Trophoblast cell (in vitro differentiated cells and primary cell): ENCODE measurements at regions not wholly inside any gene's neighbourhood (a gene's known extent, or its start where the extent isn't known, plus 50 kb on each side); places are given as distances from the start of the nearest gene placed in this dataset.

Experiments
- DNase-seq, 2 donors: peaks; one replicate each; pipeline ENCODE4 v3.0.0-alpha.2; 2016
- H2AFZ ChIP-seq: 2 replicates; pipeline ENCODE4 v1.6.1; 2013; ENCODE audit warnings: low read length, moderate library complexity, mild to moderate bottlenecking; ENCODE audit not compliant: insufficient read depth, poor library complexity
- H2AK5ac ChIP-seq: 2 replicates; pipeline ENCODE4 v1.6.1; 2013; ENCODE audit warnings: mild to moderate bottlenecking, low read length
- H2BK120ac ChIP-seq: 2 replicates; pipeline ENCODE4 v1.6.1; 2013; ENCODE audit warnings: low read length, mild to moderate bottlenecking, moderate library complexity; ENCODE audit not compliant: insufficient read depth, poor library complexity
- H2BK12ac ChIP-seq: 2 replicates; pipeline ENCODE4 v1.6.1; 2013; ENCODE audit warnings: mild to moderate bottlenecking, low read length, moderate library complexity
- H2BK5ac ChIP-seq: 2 replicates; pipeline ENCODE4 v1.6.1; 2013; ENCODE audit warnings: low read length, low read depth, moderate library complexity, mild to moderate bottlenecking; ENCODE audit not compliant: poor library complexity
- H3K14ac ChIP-seq: 2 replicates; pipeline ENCODE4 v1.6.1; 2013; ENCODE audit warnings: mild to moderate bottlenecking, low read length
- H3K18ac ChIP-seq: 2 replicates; pipeline ENCODE4 v1.6.1; 2013; ENCODE audit warnings: mild to moderate bottlenecking, low read length
- H3K23ac ChIP-seq: 2 replicates; pipeline ENCODE4 v1.6.1; 2013; ENCODE audit warnings: low read length
- H3K27ac ChIP-seq: 2 replicates; pipeline ENCODE4 v1.5.1; 2013; ENCODE audit warnings: low read depth, mild to moderate bottlenecking, inconsistent platforms, low read length, moderate library complexity
- H3K27me3 ChIP-seq: 2 replicates; pipeline ENCODE4 v1.6.1; 2013; ENCODE audit warnings: inconsistent platforms, mild to moderate bottlenecking, low read length, moderate library complexity; ENCODE audit not compliant: insufficient read depth
- H3K36me3 ChIP-seq, 2 experiments: 1 replicate in 1 of 2; 2 replicates in 1 of 2; pipeline ENCODE4 v1.6.1; 2013; ENCODE audit warnings: low read length in 2 of 2, mild to moderate bottlenecking in 2 of 2, moderate library complexity in 1 of 2; ENCODE audit not compliant: insufficient read depth in 2 of 2, control insufficient read depth in 1 of 2
- H3K4ac ChIP-seq: 2 replicates; pipeline ENCODE4 v1.6.1; 2013; ENCODE audit warnings: low read depth, mild to moderate bottlenecking, low read length, moderate library complexity
- H3K4me1 ChIP-seq, 2 experiments: 1 replicate in 1 of 2; 2 replicates in 1 of 2; pipeline ENCODE4 v1.6.1; 2013; ENCODE audit warnings: low read length in 2 of 2, mild to moderate bottlenecking in 2 of 2, moderate library complexity in 1 of 2; ENCODE audit not compliant: insufficient read depth in 2 of 2, control insufficient read depth in 1 of 2
- H3K4me2 ChIP-seq: 2 replicates; pipeline ENCODE4 v1.6.1; 2013; ENCODE audit warnings: inconsistent platforms, mild to moderate bottlenecking, low read length, moderate library complexity
- H3K4me3 ChIP-seq: 2 replicates; pipeline ENCODE4 v1.5.1; 2013; ENCODE audit warnings: mild to moderate bottlenecking, low read depth, low read length, inconsistent platforms
- H3K79me1 ChIP-seq: one replicate; pipeline ENCODE4 v1.6.1; 2013; ENCODE audit warnings: low read length
- H3K79me2 ChIP-seq: 2 replicates; pipeline ENCODE4 v1.6.1; 2013; ENCODE audit warnings: low read length, mild to moderate bottlenecking; ENCODE audit not compliant: control insufficient read depth, insufficient read depth, poor library complexity
- H3K9ac ChIP-seq: 2 replicates; pipeline ENCODE4 v1.6.1; 2013; ENCODE audit warnings: mild to moderate bottlenecking, low read length
- H3K9me3 ChIP-seq: 2 replicates; pipeline ENCODE4 v1.6.1; 2013; ENCODE audit warnings: low read depth, mild to moderate bottlenecking, control low read depth, inconsistent platforms, low read length; ENCODE audit not compliant: insufficient read depth
- H4K12ac ChIP-seq: 2 replicates; pipeline ENCODE4 v1.6.1; 2013; ENCODE audit warnings: low read depth, mild to moderate bottlenecking, low read length, moderate library complexity
- H4K8ac ChIP-seq: 2 replicates; pipeline ENCODE4 v1.6.1; 2013; ENCODE audit warnings: low read depth, mild to moderate bottlenecking, low read length, moderate library complexity
- H4K91ac ChIP-seq: one replicate; pipeline ENCODE4 v1.6.1; 2013; ENCODE audit warnings: low read depth, mild to moderate bottlenecking, low read length, moderate library complexity
- WGBS: extraction: QIAGEN DNeasy Blood & Tissue Kit; methylation state at CpG from one replicate; pipeline ENCODE4 v1.1.7; 2013; ENCODE audit warnings: missing lambda C conversion rate; ENCODE audit not compliant: insufficient read length, insufficient coverage; ENCODE audit errors: extremely low coverage; 5-methylcytosine and 5-hydroxymethylcytosine counted together

- no peak overlapping the region for H2AFZ ChIP-seq
- H2BK12ac ChIP-seq = no peak overlapping the region
- no peak overlapping the region for H3K4me3 ChIP-seq
- no peak overlapping the region for H3K9ac ChIP-seq
- H3K9me3 ChIP-seq = peaks cover 1% of the 10 kb centered on the region
- no peak overlapping the region for H2BK5ac ChIP-seq
- no peak overlapping the region for H2AK5ac ChIP-seq
- H3K4me1 ChIP-seq = no peaks in the 10 kb centered on the region
- H3K27ac ChIP-seq = no peak overlapping the region
- DNase-seq = peak; percentile 18 to 71
- H3K18ac ChIP-seq = no peak overlapping the region
- H3K4me2 ChIP-seq = no peak overlapping the region
- no peak overlapping the region for H3K23ac ChIP-seq
- no peak overlapping the region for H3K14ac ChIP-seq
- no peak overlapping the region for H4K91ac ChIP-seq
- H4K12ac ChIP-seq = no peak overlapping the region
- no peaks in the 10 kb centered on the region for H3K36me3 ChIP-seq
- no peaks in the 10 kb centered on the region for H3K79me1 ChIP-seq
- H4K8ac ChIP-seq = no peak overlapping the region
- H3K27me3 ChIP-seq = no peaks in the 10 kb centered on the region
- H3K4ac ChIP-seq = no peak overlapping the region
- WGBS = no CpG with 5 or more reads among the region's 1 CpG
- no peaks in the 10 kb centered on the region for H3K79me2 ChIP-seq
- H2BK120ac ChIP-seq = no peak overlapping the region
These were observed 147.1 kb upstream of the MGMT start for GRCh38 chr10:129319934-129320333.

- Histone ChIP-seq H2BK12ac (no peak overlapping the region), H3K79me1 (no peaks in the 10 kb centered on the region), H4K8ac (no peak overlapping the region), H3K23ac (no peak overlapping the region), H3K27ac (no peak overlapping the region), H2BK120ac (no peak overlapping the region), H2AK5ac (no peak overlapping the region), H3K36me3 (no peaks in the 10 kb centered on the region), H3K27me3 (no peaks in the 10 kb centered on the region), H3K79me2 (no peaks in the 10 kb centered on the region), H4K91ac (no peak overlapping the region), H3K18ac (no peak overlapping the region), H3K4ac (no peak overlapping the region), H3K14ac (no peak overlapping the region), H4K12ac (no peak overlapping the region), H2BK5ac (no peak overlapping the region), H3K4me2 (no peak overlapping the region), H3K4me3 (no peak overlapping the region), H3K4me1 (no peaks in the 10 kb centered on the region), H3K9me3 (peaks cover 1% of the 10 kb centered on the region), H2AFZ (no peak overlapping the region), H3K9ac (no peak overlapping the region)
- peak; percentile 87 to 88 for DNase-seq
- no CpG with 5 or more reads among the region's 1 CpG for WGBS
These were observed 146.7 kb upstream of the MGMT start for GRCh38 chr10:129320340-129320739.

- H3K79me2 ChIP-seq = no peaks in the 10 kb centered on the region
- no peak overlapping the region for H4K8ac ChIP-seq
- H2BK12ac ChIP-seq = no peak overlapping the region
- H3K4ac ChIP-seq = no peak overlapping the region
- no peak overlapping the region for H3K9ac ChIP-seq
- H2AFZ ChIP-seq = no peak overlapping the region
- no peak overlapping the region for H3K27ac ChIP-seq
- H4K12ac ChIP-seq = no peak overlapping the region
- no peak for DNase-seq
- no peaks in the 10 kb centered on the region for H3K36me3 ChIP-seq
- H3K4me2 ChIP-seq = no peak overlapping the region
- H3K4me1 ChIP-seq = no peaks in the 10 kb centered on the region
- no peak overlapping the region for H2AK5ac ChIP-seq
- H2BK5ac ChIP-seq = no peak overlapping the region
- no peaks in the 10 kb centered on the region for H3K27me3 ChIP-seq
- no peak overlapping the region for H3K18ac ChIP-seq
- H3K4me3 ChIP-seq = no peak overlapping the region
- H3K23ac ChIP-seq = no peak overlapping the region
- no peak overlapping the region for H2BK120ac ChIP-seq
- peaks cover 1% of the 10 kb centered on the region for H3K9me3 ChIP-seq
- H4K91ac ChIP-seq = no peak overlapping the region
- no CpG with 5 or more reads among the region's 10 CpGs for WGBS
- no peak overlapping the region for H3K14ac ChIP-seq
- no peaks in the 10 kb centered on the region for H3K79me1 ChIP-seq
These were observed 145.3 kb upstream of the MGMT start for GRCh38 chr10:129321727-129322126.

GRCh38 chr10:129322933-129323820 is 143.9 kb upstream of the MGMT start:
- Histone ChIP-seq H3K4me2 (no peak overlapping the region), H3K27ac (no peak overlapping the region), H3K4ac (no peak overlapping the region), H3K14ac (no peak overlapping the region), H3K79me1 (no peaks in the 10 kb centered on the region), H2BK12ac (no peak overlapping the region), H3K9me3 (peaks cover 1% of the 10 kb centered on the region), H3K4me1 (no peaks in the 10 kb centered on the region), H3K9ac (no peak overlapping the region), H4K8ac (no peak overlapping the region), H3K4me3 (no peak overlapping the region), H3K79me2 (no peaks in the 10 kb centered on the region), H2AK5ac (no peak overlapping the region), H2AFZ (no peak overlapping the region), H4K12ac (no peak overlapping the region), H2BK5ac (no peak overlapping the region), H3K18ac (no peak overlapping the region), H3K36me3 (no peaks in the 10 kb centered on the region), H3K27me3 (no peaks in the 10 kb centered on the region), H3K23ac (no peak overlapping the region), H4K91ac (no peak overlapping the region), H2BK120ac (no peak overlapping the region)
- WGBS = no CpG with 5 or more reads among the region's 13 CpGs
- DNase-seq = no peak
